GM19324 (cell line): ENCODE measurements at regions not wholly inside any gene's neighbourhood (a gene's known extent, or its start where the extent isn't known, plus 50 kb on each side); places are given as distances from the start of the nearest gene placed in this dataset.
"Not testable (repeated sequence)": the region's sequence is repeated elsewhere in the genome, so short reads cannot be mapped to it uniquely, and the experiment has no call there.

ENCODE experiments used
- ATAC-seq: cut with Tn5 transposase; IDR thresholded peaks from one replicate; pipeline ENCODE4 v1.9.1; 2021; ENCODE audit warnings: mild to moderate bottlenecking, moderate library complexity; ENCODE audit not compliant: unreplicated experiment, low FRiP score

- ATAC-seq: no peak
These were observed 726.7 kb upstream of the NR2F2 start for GRCh38 chr15:95603802-95604201.

DNA sequence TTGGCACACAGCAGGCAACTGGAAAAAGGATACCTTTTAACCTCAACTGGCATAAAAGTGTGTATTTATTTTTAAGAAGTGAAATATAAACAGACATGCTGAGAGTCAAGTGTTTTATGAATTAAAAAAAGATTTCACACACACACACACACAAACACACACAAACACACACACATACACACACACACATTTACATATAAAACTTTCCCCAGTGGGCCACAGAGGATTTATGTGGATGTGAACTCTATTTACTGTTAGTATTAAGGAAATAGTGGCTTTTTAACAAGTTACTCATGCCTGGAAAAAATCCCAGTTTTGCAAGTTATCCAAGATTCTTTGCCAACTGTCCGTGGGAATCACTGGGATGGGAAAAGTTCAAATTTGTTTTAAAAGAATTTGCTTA is 725.9 kb upstream of the NR2F2 start:
- no peak for ATAC-seq

DNA sequence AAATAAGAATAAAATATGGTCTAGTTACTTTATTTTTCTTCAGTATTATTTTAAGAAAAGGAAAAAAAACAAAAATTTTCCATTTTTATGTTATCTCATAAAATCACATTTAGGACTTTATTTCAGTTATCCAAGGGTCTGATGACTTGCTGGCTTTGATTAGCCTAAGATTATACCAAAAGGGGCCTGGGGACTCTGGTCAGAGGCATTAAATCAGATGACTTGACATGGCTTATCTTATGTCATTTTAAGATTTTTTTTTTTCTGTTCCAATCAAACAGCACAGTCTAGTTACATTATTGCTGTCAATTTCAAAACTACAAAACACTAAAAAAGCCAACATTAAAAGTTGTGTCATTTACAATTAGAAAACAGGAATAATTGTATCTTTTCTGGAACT is 725.4 kb upstream of the NR2F2 start:
- no peak for ATAC-seq

DNA sequence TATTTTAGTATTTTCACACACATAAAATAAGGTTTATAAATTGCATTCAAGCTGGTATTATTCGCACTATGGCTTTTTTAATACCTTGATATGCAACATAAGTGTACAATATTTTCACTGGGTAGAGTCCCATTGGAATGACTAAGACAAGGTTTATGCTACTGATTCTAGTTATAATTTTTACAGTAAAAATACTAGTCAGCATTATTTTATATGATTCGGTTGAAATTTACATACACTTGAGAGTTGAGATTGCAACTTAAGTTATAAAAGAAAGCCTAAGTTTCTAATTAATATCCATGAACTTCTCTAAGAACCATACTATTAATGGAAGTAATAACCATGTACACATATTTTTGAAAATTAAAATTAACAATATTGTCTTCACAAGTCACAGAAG is 723.9 kb upstream of the NR2F2 start:
- ATAC-seq: no peak

GRCh38 chr15:95608371-95608770 is 722.1 kb upstream of the NR2F2 start:
- no peak for ATAC-seq

GRCh38 chr15:95609096-95609495 is 721.4 kb upstream of the NR2F2 start:
- no peak for ATAC-seq

- ATAC-seq: no peak
These were observed 719.6 kb upstream of the NR2F2 start for GRCh38 chr15:95610945-95611344.

GRCh38 chr15:95615436-95615835 is 715.1 kb upstream of the NR2F2 start:
- no peak for ATAC-seq

DNA sequence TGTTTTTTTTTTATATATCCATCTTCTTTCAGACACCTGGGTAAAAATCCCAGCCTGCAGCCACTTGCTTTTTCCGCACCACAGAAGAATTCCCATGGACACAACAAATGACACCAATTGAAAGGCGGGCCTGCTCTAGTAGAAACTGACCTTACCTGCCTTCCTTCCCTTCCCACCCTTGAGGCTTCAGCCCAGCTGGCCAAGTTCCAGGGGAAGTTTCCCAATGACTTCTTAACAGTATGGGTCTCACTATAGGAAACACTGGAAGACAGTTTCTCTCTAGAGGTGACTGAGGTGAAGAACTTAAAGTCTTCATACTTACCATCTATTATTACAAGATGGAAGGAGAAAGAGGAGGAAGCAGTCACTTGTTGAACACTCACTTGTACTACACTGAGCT is 714.2 kb upstream of the NR2F2 start:
- ATAC-seq: no peak

DNA sequence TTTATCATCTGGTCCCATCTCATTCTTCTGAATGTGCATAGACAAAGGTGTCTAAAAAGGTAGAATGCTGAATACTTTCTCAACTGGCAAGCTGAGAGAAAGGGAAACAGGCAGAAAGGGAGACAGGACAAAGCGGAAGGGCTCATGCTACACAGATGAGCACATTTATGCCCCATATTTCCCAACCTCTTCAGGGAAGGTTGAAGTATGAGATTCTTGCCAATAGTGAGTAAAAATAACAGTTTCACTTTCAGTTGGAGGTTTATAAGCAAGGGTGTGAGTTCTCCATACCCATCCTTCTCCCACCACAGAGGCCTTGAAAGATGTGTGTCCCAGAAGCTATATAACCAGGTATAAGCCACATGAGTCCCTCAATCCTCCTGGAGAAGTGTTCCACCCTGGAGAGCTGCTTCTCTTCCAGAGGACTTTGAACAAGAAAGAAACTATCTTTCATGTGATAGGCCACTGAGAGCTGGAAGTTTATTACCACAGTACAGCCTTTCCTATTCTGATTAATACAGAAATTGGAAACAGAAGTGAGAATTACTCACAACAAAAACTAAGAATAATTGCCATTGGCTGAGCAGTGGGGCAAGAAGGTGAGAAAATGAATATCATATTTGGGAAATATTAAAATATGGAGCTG is 709.4 kb upstream of the NR2F2 start:
- ATAC-seq: no peak

DNA sequence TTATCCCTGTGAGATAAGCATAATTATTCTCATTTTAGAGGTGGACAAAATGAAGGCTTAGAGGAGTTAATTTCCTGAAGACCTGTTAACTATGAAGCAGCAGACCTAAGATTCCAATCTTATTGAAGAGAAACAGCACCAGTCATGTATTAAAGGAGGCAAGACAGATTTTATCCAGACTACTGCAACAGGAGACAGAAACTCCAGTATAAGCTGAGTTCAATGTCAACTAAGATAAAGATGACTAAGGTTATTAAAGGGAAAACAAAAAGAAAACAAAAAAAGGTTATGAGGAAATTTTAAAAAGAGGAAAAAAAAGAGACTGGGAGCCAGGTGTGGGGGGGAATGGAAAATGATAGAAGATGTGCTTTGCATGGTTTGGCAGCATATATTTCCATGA is 707.7 kb upstream of the NR2F2 start:
- ATAC-seq: no peak

GRCh38 chr15:95624100-95624499 is 706.4 kb upstream of the NR2F2 start:
- no peak for ATAC-seq

DNA sequence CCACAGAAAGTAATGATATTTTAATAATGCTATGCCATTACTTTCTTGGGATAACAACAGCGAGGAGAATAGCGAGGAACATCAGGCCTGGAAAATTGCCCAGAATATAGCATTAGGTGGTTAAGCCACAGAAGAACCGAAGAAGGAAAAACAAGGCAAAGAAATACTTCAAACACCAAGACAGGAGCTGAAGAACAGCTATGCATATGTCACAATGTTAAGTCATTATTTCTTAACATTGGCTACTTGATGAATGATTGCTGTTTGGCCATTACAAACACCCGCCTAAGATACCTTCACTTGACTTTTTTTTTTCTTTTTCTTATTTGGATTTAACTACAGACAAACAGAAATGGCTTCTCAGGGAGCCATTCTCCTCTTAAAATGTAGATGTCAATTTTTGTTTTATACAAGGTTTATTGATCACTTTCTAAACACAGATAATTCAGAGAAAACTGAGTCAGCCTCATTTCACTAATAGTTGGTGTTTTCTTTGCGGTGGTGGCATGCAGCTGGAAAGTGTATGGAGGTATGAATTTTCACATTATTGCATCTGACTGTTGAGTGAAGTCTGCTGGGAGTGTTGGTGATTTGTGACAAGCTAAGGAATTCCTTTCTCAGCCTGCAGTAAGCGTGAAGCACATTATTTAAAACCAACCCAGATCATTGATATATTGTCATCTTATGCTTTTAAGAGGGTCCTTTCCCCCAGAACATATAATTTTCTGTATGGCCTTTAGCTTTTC is 705.7 kb upstream of the NR2F2 start:
- no peak for ATAC-seq

GRCh38 chr15:95626501-95627361 is 703.8 kb upstream of the NR2F2 start:
- ATAC-seq: no peak

- ATAC-seq: no peak
These were observed 700.9 kb upstream of the NR2F2 start for GRCh38 chr15:95629503-95630168.

DNA sequence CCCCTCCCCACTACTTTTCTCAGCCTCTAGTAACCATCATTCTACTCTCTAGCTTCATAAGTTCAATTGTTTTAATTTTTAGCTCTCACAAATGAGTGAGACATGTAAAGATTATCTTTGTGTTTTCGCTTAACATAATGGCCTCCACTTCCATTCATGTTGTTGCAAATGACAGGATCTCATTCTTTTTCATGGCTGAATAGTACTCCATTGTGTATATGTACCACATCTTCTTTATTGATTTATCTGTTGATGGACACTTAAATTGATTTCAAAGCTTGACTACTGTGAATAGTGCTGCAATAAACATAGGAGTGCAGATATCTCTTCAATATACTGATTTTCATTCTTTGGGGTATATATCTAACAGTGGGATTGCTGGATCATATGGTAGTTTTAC is 699.8 kb upstream of the NR2F2 start:
- ATAC-seq: no peak

DNA sequence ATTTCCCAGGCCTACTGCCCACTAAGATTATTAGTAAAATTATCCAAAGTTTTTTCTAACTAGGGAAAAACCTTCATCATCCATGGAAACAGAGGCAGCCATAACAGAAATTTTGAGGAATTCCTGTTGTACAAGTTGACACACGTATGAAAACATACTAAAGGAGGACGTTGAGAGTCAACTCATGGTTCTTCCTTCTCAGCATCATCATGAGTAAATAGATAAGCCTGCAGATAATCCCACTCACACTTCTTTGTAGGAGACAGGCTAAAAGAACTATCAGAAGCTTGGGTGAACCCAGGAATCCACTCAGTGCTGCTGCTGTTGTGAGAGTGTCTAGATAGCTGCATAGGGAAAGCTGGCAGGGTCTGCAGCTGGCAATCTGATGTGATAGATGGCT is 694.8 kb upstream of the NR2F2 start:
- no peak for ATAC-seq

- ATAC-seq: no peak
These were observed 694.4 kb upstream of the NR2F2 start for GRCh38 chr15:95636107-95636506.

GRCh38 chr15:95637234-95637633 is 693.3 kb upstream of the NR2F2 start:
- ATAC-seq: not testable (repeated sequence)

DNA sequence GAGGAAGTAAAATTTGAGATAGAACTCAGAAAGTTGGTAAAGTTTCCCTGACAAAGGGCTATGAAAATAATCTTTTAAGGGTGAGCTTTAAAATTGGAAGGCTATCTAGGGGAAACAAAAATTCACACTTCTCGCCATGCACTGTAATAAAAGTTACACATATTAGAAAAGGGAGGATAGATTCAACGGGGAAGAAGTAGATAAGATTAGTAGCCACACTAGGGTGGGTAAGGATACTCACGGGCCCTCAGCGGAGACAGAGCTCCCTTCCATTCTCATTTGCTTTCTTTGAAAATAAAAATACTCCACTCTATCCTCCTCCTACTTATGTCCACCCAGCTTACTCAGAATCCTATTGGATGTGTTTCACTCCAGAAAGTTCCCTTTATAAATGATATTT is 691.3 kb upstream of the NR2F2 start:
- ATAC-seq: no peak
